RWPE2 (cell line): ENCODE measurements at regions not wholly inside any gene's neighbourhood (a gene's known extent, or its start where the extent isn't known, plus 50 kb on each side); places are given as distances from the start of the nearest gene placed in this dataset.

ENCODE experiments used
- ATAC-seq: fragments of 200-7000 bp; cut with Tn5 transposase; 3 replicates; pipeline ENCODE4 v1.9.1; 2021; ENCODE audit warnings: low read depth
- DNase-seq: peaks from one replicate; pipeline ENCODE4 v3.0.0-alpha.2; 2020; ENCODE audit warnings: low spot score
- H3K27ac ChIP-seq: fragments of 450-650 bp; 2 replicates; pipeline ENCODE4 v1.5.1; 2017; ENCODE audit warnings: mild to moderate bottlenecking; ENCODE audit not compliant: poor library complexity, severe bottlenecking
- H3K27me3 ChIP-seq: fragments of 250-450 bp; sonication (Bioruptor Pico); 2 replicates; pipeline ENCODE4 v1.5.1; 2021; ENCODE audit warnings: mild to moderate bottlenecking, moderate library complexity; ENCODE audit not compliant: insufficient read depth, poor library complexity, severe bottlenecking
- H3K36me3 ChIP-seq: fragments of 250-450 bp; sonication (Bioruptor Pico); 2 replicates; pipeline ENCODE4 v1.5.1; 2020; ENCODE audit warnings: low read depth, mild to moderate bottlenecking, moderate library complexity
- H3K4me1 ChIP-seq: fragments of 250-450 bp; sonication (Bioruptor Pico); 2 replicates; pipeline ENCODE4 v1.5.1; 2021; ENCODE audit warnings: mild to moderate bottlenecking, moderate library complexity; ENCODE audit not compliant: insufficient read depth, poor library complexity, severe bottlenecking
- H3K4me3 ChIP-seq: fragments of 250-450 bp; sonication (Bioruptor Pico); 2 replicates; pipeline ENCODE4 v1.5.1; 2021; ENCODE audit warnings: mild to moderate bottlenecking, moderate library complexity; ENCODE audit not compliant: severe bottlenecking
- H3K9me3 ChIP-seq: fragments of 250-450 bp; sonication (Bioruptor Pico); 2 replicates; pipeline ENCODE4 v1.5.1; 2021; ENCODE audit warnings: mild to moderate bottlenecking, moderate library complexity; ENCODE audit not compliant: severe bottlenecking
- TF ChIP-seq, protein P1 (sequence below): fragments of 450-650 bp; IDR thresholded peaks from one replicate; pipeline ENCODE4 v1.5.1; 2017; ENCODE audit warnings: mild to moderate bottlenecking, moderate library complexity; ENCODE audit not compliant: poor library complexity, severe bottlenecking

DNA sequence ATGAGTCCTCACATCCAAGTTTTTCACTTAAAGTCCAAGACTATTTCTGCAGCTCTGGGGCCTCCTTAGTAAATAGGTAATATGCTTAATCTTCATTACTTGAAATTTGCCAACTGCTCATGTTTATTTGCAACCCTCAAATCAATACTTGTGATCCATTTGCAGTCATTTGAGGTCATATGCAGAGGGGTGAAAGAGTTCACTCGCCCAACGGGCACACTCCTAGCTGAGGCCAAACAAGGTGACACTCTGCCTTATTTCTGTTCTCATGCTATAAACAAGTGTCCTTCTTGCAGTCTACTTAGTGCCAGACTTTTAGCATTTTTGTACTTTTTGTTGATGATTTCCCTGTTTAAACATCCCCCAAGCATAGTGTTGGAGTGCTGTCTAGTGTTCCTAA lies 409.9 kb downstream of the AEBP2 start:
- no peaks in the 10 kb centered on the region for H3K4me1 ChIP-seq
- no peak overlapping the region for H3K4me3 ChIP-seq
- DNase-seq (no peak), ATAC-seq (no peak)
- no peak overlapping the region for H3K27ac ChIP-seq
- no peaks in the 10 kb centered on the region for H3K36me3 ChIP-seq
- TF ChIP-seq, protein P1, sequence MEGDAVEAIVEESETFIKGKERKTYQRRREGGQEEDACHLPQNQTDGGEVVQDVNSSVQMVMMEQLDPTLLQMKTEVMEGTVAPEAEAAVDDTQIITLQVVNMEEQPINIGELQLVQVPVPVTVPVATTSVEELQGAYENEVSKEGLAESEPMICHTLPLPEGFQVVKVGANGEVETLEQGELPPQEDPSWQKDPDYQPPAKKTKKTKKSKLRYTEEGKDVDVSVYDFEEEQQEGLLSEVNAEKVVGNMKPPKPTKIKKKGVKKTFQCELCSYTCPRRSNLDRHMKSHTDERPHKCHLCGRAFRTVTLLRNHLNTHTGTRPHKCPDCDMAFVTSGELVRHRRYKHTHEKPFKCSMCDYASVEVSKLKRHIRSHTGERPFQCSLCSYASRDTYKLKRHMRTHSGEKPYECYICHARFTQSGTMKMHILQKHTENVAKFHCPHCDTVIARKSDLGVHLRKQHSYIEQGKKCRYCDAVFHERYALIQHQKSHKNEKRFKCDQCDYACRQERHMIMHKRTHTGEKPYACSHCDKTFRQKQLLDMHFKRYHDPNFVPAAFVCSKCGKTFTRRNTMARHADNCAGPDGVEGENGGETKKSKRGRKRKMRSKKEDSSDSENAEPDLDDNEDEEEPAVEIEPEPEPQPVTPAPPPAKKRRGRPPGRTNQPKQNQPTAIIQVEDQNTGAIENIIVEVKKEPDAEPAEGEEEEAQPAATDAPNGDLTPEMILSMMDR, result no peak
- no peaks in the 10 kb centered on the region for H3K27me3 ChIP-seq
- H3K9me3 ChIP-seq, result no peaks in the 10 kb centered on the region

DNA sequence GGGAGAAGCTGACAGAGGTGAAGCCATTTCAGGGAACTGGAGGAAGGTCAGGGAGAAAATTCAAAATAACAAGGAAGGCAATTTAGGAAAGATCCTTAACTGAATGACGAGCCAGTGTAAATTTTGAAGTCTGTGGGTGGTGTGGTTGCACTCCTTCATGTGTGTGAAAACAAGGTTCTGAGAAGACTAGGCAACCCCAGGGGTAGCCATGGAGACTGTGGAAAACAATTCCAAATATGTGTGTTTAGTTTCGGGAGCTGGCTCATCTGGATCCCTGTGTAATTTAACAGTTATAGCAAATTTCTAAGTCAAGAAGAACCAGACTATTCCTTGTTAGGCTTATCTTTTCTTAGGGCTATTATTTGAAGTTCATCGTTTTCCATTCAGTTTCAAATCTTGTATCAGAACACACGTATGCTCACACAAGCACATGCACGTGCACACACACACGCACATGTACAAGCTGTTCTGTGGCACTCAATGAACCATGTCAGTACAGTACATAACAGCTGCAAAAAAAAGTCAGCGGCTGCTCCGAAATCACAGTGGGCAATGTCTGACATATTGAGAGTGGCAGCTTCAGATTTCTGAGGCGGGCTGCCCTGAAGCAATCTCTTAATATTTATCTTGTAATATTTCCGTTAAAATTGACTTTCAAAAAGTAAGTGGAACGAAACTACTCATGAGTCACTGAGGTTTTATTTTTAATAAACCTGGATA lies 411.2 kb downstream of the AEBP2 start:
- Histone ChIP-seq H3K4me1 (no peaks in the 10 kb centered on the region), H3K27ac (no peak overlapping the region), H3K27me3 (no peaks in the 10 kb centered on the region), H3K9me3 (no peaks in the 10 kb centered on the region), H3K36me3 (no peaks in the 10 kb centered on the region), H3K4me3 (no peak overlapping the region)
- DNase-seq (no peak), ATAC-seq (no peak)
- TF ChIP-seq, protein P1, result no peak

DNA sequence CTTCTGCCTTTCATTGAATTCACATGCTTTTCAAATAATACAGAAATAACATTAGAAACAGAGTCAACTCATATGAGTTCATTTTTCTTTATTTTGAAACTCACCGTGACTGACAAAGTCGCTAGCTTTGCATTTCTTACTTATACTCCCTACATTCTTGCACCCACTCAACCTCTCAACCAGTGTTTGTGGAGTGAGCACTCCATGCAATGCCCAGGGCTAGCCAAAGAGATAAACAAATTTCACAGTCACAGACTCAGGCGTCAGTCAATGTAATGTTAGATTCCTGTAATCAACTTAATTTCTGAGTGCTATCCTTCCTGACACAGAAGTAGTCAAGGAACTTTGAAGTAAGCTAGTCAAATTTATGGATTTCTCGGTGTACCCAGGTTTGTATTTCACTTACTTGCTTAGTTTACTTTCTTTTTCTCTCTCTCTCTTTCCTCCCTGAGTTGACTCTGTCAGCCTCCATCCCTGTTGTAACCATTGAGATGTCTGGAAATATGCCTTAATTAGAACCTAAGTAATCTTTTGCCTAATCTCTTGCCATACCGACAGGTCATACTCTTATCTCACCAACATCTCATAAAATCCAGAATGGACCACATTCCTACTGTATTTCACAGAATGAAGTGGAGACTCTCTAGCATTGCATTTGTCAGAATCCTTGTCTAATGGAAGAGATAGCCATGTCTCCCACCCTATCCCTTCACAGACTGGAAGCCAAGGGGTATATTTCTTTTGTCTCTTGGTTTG lies 413.0 kb downstream of the AEBP2 start:
- no peak overlapping the region for H3K4me3 ChIP-seq
- no peak for DNase-seq
- H3K4me1 ChIP-seq, result no peaks in the 10 kb centered on the region
- no peak for ATAC-seq
- H3K27ac ChIP-seq, result no peak overlapping the region
- no peaks in the 10 kb centered on the region for H3K36me3 ChIP-seq
- TF ChIP-seq, protein P1, result no peak
- no peaks in the 10 kb centered on the region for H3K9me3 ChIP-seq
- no peaks in the 10 kb centered on the region for H3K27me3 ChIP-seq

DNA sequence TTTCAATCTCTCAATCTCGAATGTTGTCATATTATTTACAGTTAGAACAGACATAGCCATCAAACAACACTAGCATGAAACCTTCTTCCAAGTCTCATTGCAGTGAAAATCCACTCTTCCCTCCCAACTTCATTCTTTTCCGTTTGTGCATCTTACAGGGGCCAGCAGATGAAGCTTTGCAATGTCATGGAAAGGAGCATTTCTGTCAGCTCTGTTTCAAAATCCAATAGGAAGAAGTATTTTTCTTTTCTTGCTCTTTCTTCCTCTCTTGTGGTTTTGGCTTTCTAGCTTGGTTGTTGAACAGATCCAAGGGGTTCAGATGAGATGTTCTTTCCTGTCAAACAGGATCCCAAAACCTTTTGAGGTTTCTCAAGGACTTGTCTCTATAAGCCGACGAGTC lies 416.6 kb downstream of the AEBP2 start:
- TF ChIP-seq, protein P1, result no peak
- ATAC-seq (no peak), DNase-seq (no peak)
- H3K9me3 ChIP-seq, result no peaks in the 10 kb centered on the region
- no peak overlapping the region for H3K27ac ChIP-seq
- no peak overlapping the region for H3K4me3 ChIP-seq
- no peaks in the 10 kb centered on the region for H3K4me1 ChIP-seq
- no peaks in the 10 kb centered on the region for H3K36me3 ChIP-seq
- no peaks in the 10 kb centered on the region for H3K27me3 ChIP-seq

DNA sequence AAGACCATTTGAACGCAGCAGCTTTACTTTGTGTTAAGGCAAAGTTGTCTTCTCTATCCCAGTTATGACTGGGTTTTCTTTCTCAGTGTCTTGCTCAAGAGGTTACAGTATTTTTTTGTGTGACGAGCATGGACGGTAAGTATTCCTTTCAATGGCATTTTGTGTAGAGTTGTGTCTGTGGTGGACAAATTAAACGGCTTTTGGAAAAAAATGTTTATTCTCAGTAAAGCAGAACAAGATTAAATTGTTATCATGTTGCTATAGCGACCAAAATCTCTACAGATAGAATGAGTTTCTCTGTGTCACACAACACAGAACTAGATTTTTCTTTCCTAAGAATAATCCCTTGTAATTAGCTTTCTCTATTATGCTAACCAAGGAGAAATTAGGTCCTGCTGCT lies 417.1 kb downstream of the AEBP2 start:
- H3K27ac ChIP-seq, result no peak overlapping the region
- TF ChIP-seq, protein P1, result no peak
- H3K4me3 ChIP-seq, result no peak overlapping the region
- no peaks in the 10 kb centered on the region for H3K27me3 ChIP-seq
- no peak for DNase-seq
- H3K9me3 ChIP-seq, result no peaks in the 10 kb centered on the region
- no peaks in the 10 kb centered on the region for H3K4me1 ChIP-seq
- H3K36me3 ChIP-seq, result no peaks in the 10 kb centered on the region
- ATAC-seq, result no peak
